Esophagus muscularis mucosa (tissue), 4 donors: ENCODE measurements at regions not wholly inside any gene's neighbourhood (a gene's known extent, or its start where the extent isn't known, plus 50 kb on each side); places are given as distances from the start of the nearest gene placed in this dataset.
"Not testable (repeated sequence)": the region's sequence is repeated elsewhere in the genome, so short reads cannot be mapped to it uniquely, and the experiment has no call there.

ENCODE experiments used
- DNase-seq: peaks from one replicate; pipeline ENCODE4 v3.0.0-alpha.2; 2017; ENCODE audit errors: extremely low spot score
- H3K27ac ChIP-seq, 4 donors: fragments of 200-600 bp; sonication (generic); replicated peaks in 1 of 4; 1 replicate in 3 of 4; 2 replicates in 1 of 4; pipeline ENCODE4 v1.5.1; 2016 to 2019; ENCODE audit warnings: mild to moderate bottlenecking in 1 of 4
- H3K27me3 ChIP-seq, 4 donors: fragments of 200-600 bp; sonication (generic); one replicate each; pipeline versions ENCODE4 v1.5.1 to v1.6.0; 2016 to 2019
- H3K36me3 ChIP-seq, 4 donors: fragments of 200-600 bp; sonication (generic); one replicate each; pipeline ENCODE4 v1.5.1; 2016 to 2019
- H3K4me1 ChIP-seq, 4 donors: fragments of 200-600 bp; sonication (generic); one replicate each; pipeline ENCODE4 v1.5.1; 2016 to 2019
- H3K4me3 ChIP-seq, 4 donors: fragments of 200-600 bp; sonication (generic); 1 replicate in 2 of 4; 2 replicates in 2 of 4; pipeline ENCODE4 v1.5.1; 2016 to 2019; ENCODE audit warnings: mild to moderate bottlenecking in 4 of 4, moderate library complexity in 1 of 4
- H3K9me3 ChIP-seq, 4 donors: fragments of 200-600 bp; sonication (generic); 1 replicate in 3 of 4; 2 replicates in 1 of 4; pipeline ENCODE4 v1.5.1; 2016 to 2019
- EP300 ChIP-seq: sonication (generic); formaldehyde crosslinking; IDR thresholded peaks from one replicate; pipeline ENCODE4 v1.6.1; 2017; ENCODE audit warnings: antibody characterized with exemption
- POLR2A ChIP-seq: fragments of 450-650 bp; IDR thresholded peaks from one replicate; pipeline ENCODE4 v1.6.1; 2017; ENCODE audit warnings: antibody characterized with exemption, moderate library complexity, mild to moderate bottlenecking, low read depth
- POLR2AphosphoS5 ChIP-seq, 2 donors: sonication (generic); formaldehyde crosslinking; IDR thresholded peaks; one replicate each; pipeline ENCODE4 v1.6.1; 2017; ENCODE audit warnings: antibody characterized with exemption in 2 of 2
- WGBS: methylation state at CpG from one replicate; pipeline ENCODE4 v1.1.5; 2018; 5-methylcytosine and 5-hydroxymethylcytosine counted together
- intact Hi-C: fragments of 100-400 bp; cut with DNase I; formaldehyde crosslinking; loops from one replicate; pipeline ENCODE4 v1.15.1; 2023
- TF ChIP-seq, protein P1 (sequence below), 3 experiments: fragments of 200-600 bp in 2 of 3; fragments of 450-650 bp in 1 of 3; sonication (generic) in 2 of 3; IDR thresholded peaks; one replicate each; pipeline ENCODE4 v1.5.1; 2017 to 2019; ENCODE audit warnings: antibody characterized with exemption in 3 of 3, mild to moderate bottlenecking in 2 of 3, moderate library complexity in 1 of 3

GRCh38 chr16:9014389-9014788 is 50.7 kb upstream of the USP7 start:
- no peak overlapping the region for H3K4me3 ChIP-seq
- no peak for DNase-seq
- H3K27ac ChIP-seq: no peak overlapping the region
- intact Hi-C loops: no loop called here
- H3K9me3 ChIP-seq: peaks cover 0 to 12% (median 9%) of the 10 kb centered on the region in 4 donors
- H3K27me3 ChIP-seq: peaks cover 0 to 24% (median 0%) of the 10 kb centered on the region in 4 donors
- TF ChIP-seq EP300: no peak
- no peak for TF ChIP-seq POLR2A
- TF ChIP-seq, protein P1, sequence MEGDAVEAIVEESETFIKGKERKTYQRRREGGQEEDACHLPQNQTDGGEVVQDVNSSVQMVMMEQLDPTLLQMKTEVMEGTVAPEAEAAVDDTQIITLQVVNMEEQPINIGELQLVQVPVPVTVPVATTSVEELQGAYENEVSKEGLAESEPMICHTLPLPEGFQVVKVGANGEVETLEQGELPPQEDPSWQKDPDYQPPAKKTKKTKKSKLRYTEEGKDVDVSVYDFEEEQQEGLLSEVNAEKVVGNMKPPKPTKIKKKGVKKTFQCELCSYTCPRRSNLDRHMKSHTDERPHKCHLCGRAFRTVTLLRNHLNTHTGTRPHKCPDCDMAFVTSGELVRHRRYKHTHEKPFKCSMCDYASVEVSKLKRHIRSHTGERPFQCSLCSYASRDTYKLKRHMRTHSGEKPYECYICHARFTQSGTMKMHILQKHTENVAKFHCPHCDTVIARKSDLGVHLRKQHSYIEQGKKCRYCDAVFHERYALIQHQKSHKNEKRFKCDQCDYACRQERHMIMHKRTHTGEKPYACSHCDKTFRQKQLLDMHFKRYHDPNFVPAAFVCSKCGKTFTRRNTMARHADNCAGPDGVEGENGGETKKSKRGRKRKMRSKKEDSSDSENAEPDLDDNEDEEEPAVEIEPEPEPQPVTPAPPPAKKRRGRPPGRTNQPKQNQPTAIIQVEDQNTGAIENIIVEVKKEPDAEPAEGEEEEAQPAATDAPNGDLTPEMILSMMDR (IDR thresholded peaks at IDR 0.05): no peak
- no peak for TF ChIP-seq POLR2AphosphoS5 (IDR thresholded peaks at IDR 0.05)
- H3K4me1 ChIP-seq: peaks cover 0 to 5% (median 2%) of the 10 kb centered on the region in 4 donors
- WGBS: 96% methylated on average over 1 of the region's 1 CpG
- H3K36me3 ChIP-seq: no peaks in the 10 kb centered on the region

GRCh38 chr16:9015489-9015888 is 51.8 kb upstream of the USP7 start:
- peaks cover 0 to 24% (median 0%) of the 10 kb centered on the region in 4 donors for H3K27me3 ChIP-seq
- H3K27ac ChIP-seq: no peak overlapping the region
- DNase-seq: no peak
- intact Hi-C loops: no loop called here
- no peaks in the 10 kb centered on the region for H3K36me3 ChIP-seq
- no peak overlapping the region for H3K4me3 ChIP-seq
- peaks cover 0 to 5% (median 2%) of the 10 kb centered on the region in 4 donors for H3K4me1 ChIP-seq
- H3K9me3 ChIP-seq: peaks cover 0 to 12% (median 9%) of the 10 kb centered on the region in 4 donors
- WGBS: 97% methylated on average over 10 of the region's 10 CpGs
- no peak for TF ChIP-seq EP300
- TF ChIP-seq POLR2AphosphoS5 (IDR thresholded peaks at IDR 0.05): no peak
- TF ChIP-seq POLR2A: no peak
- TF ChIP-seq, protein P1 (IDR thresholded peaks at IDR 0.05): no peak

GRCh38 chr16:9016005-9016404 is 52.3 kb upstream of the USP7 start:
- H3K27ac ChIP-seq, DNase-seq, H3K4me3 ChIP-seq, H3K36me3 ChIP-seq, H3K4me1 ChIP-seq, intact Hi-C loops: not testable (repeated sequence)
- WGBS: 100% methylated on average over 1 of the region's 1 CpG
- Histone ChIP-seq H3K27me3 (peaks cover 0 to 24% (median 0%) of the 10 kb centered on the region in 4 donors), H3K9me3 (peaks cover 0 to 12% (median 9%) of the 10 kb centered on the region in 4 donors)

GRCh38 chr16:9016824-9017223 is 53.1 kb upstream of the USP7 start:
- Histone ChIP-seq H3K4me3 (no peak overlapping the region), H3K27me3 (peaks cover 0 to 24% (median 0%) of the 10 kb centered on the region in 4 donors), H3K27ac (no peak overlapping the region), H3K9me3 (peaks cover 0 to 12% (median 9%) of the 10 kb centered on the region in 4 donors), H3K4me1 (peaks cover 0 to 5% (median 2%) of the 10 kb centered on the region in 4 donors), H3K36me3 (no peaks in the 10 kb centered on the region)
- 70% methylated on average over 3 of the region's 3 CpGs for WGBS
- TF ChIP-seq POLR2AphosphoS5 (IDR thresholded peaks at IDR 0.05): no peak
- no peak for TF ChIP-seq EP300
- no peak for TF ChIP-seq POLR2A
- TF ChIP-seq, protein P1 (IDR thresholded peaks at IDR 0.05): no peak
- no peak for DNase-seq
- intact Hi-C loops: no loop called here

DNA sequence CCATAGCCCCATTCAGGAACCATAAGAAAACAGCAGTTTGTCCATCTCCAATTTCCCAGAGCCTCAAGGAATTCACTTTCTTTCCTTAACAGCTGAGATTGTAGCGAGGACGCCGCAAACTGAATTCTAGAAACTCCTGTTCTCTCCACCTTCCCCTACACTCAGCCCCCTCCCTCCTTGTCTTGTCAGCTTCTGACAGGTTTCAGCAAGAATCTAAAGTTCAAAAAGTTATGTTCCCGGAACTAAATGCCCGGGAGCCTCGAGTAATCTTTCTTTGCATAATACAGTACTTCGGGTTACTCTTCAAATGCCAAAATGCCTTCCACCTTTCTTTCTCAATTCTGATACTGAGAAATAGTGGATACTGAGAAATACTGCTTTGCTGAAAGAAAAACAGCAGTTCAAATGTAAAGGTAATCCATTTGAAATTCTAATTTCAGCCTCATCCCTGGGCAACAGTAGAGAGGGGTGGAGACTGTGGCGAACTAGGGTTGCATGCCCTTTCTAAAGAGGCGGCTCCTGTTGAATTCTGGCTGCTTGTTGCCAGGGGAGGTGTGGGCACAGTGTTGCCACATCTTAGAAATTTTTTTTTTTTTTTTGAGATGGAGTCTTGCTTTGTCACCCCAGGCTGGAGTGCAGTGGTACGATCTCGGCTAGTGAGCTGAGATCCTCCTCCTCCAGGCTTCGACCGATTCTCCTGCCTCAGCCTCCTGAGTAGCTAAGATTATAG is 63.5 kb upstream of the USP7 start:
- H3K9me3 ChIP-seq: no peaks in the 10 kb centered on the region
- WGBS: 82% methylated on average over 13 of the region's 13 CpGs
- H3K4me1 ChIP-seq: no peaks in the 10 kb centered on the region
- H3K27me3 ChIP-seq: no peaks in the 10 kb centered on the region
- H3K4me3 ChIP-seq: no peak overlapping the region
- no peak overlapping the region for H3K27ac ChIP-seq
- no peak for DNase-seq
- TF ChIP-seq POLR2AphosphoS5 (IDR thresholded peaks at IDR 0.05): no peak
- TF ChIP-seq, protein P1 (IDR thresholded peaks at IDR 0.05): no peak
- TF ChIP-seq POLR2A: no peak
- no peak for TF ChIP-seq EP300
- H3K36me3 ChIP-seq: no peaks in the 10 kb centered on the region
- intact Hi-C loops: no loop called here

DNA sequence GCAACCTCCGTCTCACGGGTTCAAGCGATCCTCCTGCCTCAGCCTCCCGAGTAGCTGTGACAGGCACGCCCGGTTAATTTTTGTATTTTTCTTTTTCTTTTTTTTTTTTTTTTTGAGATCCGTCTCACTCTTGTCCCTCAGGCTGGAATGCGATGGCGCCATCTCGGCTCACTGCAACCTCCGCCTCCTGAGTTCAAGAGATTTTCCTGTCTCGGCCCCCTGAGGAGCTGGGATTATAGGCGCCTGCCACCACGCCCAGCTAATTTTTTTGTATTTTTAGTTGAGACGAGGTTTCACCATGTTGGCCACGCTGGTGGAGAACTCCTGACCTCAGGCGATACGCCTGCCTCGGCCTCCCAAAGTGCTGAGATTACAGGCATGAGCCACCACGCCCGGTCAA is 63.0 kb upstream of the HAPSTR1 start:
- WGBS: 93% methylated on average over 21 of the region's 21 CpGs
- H3K9me3 ChIP-seq, H3K4me3 ChIP-seq, H3K36me3 ChIP-seq, intact Hi-C loops, H3K27me3 ChIP-seq, DNase-seq, H3K27ac ChIP-seq, H3K4me1 ChIP-seq: not testable (repeated sequence)
